IMR-90 (cell line): ENCODE measurements at regions not wholly inside any gene's neighbourhood (a gene's known extent, or its start where the extent isn't known, plus 50 kb on each side); places are given as distances from the start of the nearest gene placed in this dataset.

Experiments used
- BHLHE40 ChIP-seq: fragments of 150-350 bp; IDR thresholded peaks from 2 replicates; pipeline ENCODE4 v1.6.1; 2016; ENCODE audit warnings: mild to moderate bottlenecking, low read depth, low read length
- TF ChIP-seq, protein P1 (sequence below): conservative IDR thresholded peaks from 2 replicates; pipeline ENCODE4 v1.5.1; 2012; ENCODE audit warnings: mild to moderate bottlenecking, low read depth, low read length, improper control_type of control experiment

GRCh38 chr6:139649128-139649527, 274.7 kb upstream of the CITED2 start:
- TF ChIP-seq, protein P1, sequence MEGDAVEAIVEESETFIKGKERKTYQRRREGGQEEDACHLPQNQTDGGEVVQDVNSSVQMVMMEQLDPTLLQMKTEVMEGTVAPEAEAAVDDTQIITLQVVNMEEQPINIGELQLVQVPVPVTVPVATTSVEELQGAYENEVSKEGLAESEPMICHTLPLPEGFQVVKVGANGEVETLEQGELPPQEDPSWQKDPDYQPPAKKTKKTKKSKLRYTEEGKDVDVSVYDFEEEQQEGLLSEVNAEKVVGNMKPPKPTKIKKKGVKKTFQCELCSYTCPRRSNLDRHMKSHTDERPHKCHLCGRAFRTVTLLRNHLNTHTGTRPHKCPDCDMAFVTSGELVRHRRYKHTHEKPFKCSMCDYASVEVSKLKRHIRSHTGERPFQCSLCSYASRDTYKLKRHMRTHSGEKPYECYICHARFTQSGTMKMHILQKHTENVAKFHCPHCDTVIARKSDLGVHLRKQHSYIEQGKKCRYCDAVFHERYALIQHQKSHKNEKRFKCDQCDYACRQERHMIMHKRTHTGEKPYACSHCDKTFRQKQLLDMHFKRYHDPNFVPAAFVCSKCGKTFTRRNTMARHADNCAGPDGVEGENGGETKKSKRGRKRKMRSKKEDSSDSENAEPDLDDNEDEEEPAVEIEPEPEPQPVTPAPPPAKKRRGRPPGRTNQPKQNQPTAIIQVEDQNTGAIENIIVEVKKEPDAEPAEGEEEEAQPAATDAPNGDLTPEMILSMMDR = no peak
- TF ChIP-seq BHLHE40 = no peak
